Brain microvascular endothelial cell (primary cell): ENCODE measurements at regions not wholly inside any gene's neighbourhood (a gene's known extent, or its start where the extent isn't known, plus 50 kb on each side); places are given as distances from the start of the nearest gene placed in this dataset.

Source experiments
- DNase-seq: peaks from one replicate; pipeline ENCODE4 v3.0.0-alpha.2; 2020
- H3K27ac ChIP-seq: fragments of 250-450 bp; sonication (Bioruptor Pico); 2 replicates; pipeline ENCODE4 v1.5.1; 2020; ENCODE audit warnings: mild to moderate bottlenecking, moderate library complexity
- H3K27me3 ChIP-seq: fragments of 250-450 bp; sonication (Bioruptor Pico); replicated peaks from 2 replicates; pipeline ENCODE4 v1.5.1; 2020; ENCODE audit warnings: mild to moderate bottlenecking
- H3K36me3 ChIP-seq: fragments of 250-450 bp; sonication (Bioruptor Pico); replicated peaks from 2 replicates; pipeline ENCODE4 v1.5.1; 2020; ENCODE audit warnings: mild to moderate bottlenecking
- H3K4me3 ChIP-seq: 2 replicates; pipeline ENCODE4 v1.5.1; 2011; ENCODE audit warnings: low read depth, mild to moderate bottlenecking, control low read depth, low read length, moderate library complexity
- CTCF ChIP-seq: IDR thresholded peaks from 2 replicates; pipeline ENCODE4 v1.5.1; 2011; ENCODE audit warnings: low read depth, mild to moderate bottlenecking, moderate library complexity, low read length, control low read depth, inconsistent platforms; ENCODE audit errors: missing control alignments
- in situ Hi-C: cut with HindIII; loops from 2 replicates; pipeline ENCODE4 v1.10.0; 2017; ENCODE audit warnings: low sequenced_read_pairs, low pct_ligation_motif_present

GRCh38 chr3:21989341-21990042 lies 238.5 kb upstream of the ZNF385D start:
- in situ Hi-C loops = no loop called here
- Histone ChIP-seq H3K27ac (no peak overlapping the region), H3K4me3 (no peak overlapping the region), H3K27me3 (no peaks in the 10 kb centered on the region), H3K36me3 (no peaks in the 10 kb centered on the region)
- TF ChIP-seq CTCF = no peak
- no peak for DNase-seq

GRCh38 chr3:21991061-21991460 lies 240.1 kb upstream of the ZNF385D start:
- in situ Hi-C loops = no loop called here
- no peak for TF ChIP-seq CTCF
- Histone ChIP-seq H3K27me3 (no peaks in the 10 kb centered on the region), H3K4me3 (no peak overlapping the region), H3K36me3 (no peaks in the 10 kb centered on the region), H3K27ac (no peak overlapping the region)
- no peak for DNase-seq

- no peaks in the 10 kb centered on the region for H3K36me3 ChIP-seq
- no peaks in the 10 kb centered on the region for H3K27me3 ChIP-seq
- TF ChIP-seq CTCF = no peak
- no peak overlapping the region for H3K27ac ChIP-seq
- H3K4me3 ChIP-seq = no peak overlapping the region
- in situ Hi-C loops = no loop called here
- no peak for DNase-seq
Observed at GRCh38 chr3:21995079-21995607, 244.1 kb upstream of the ZNF385D start.

GRCh38 chr3:22007368-22007767 lies 256.4 kb upstream of the ZNF385D start:
- no peak for TF ChIP-seq CTCF
- H3K4me3 ChIP-seq = no peak overlapping the region
- in situ Hi-C loops = no loop called here
- no peak for DNase-seq
- no peak overlapping the region for H3K27ac ChIP-seq
- H3K27me3 ChIP-seq = no peaks in the 10 kb centered on the region
- H3K36me3 ChIP-seq = no peaks in the 10 kb centered on the region

GRCh38 chr3:22010997-22011396 lies 260.0 kb upstream of the ZNF385D start:
- H3K27ac ChIP-seq = no peak overlapping the region
- no peaks in the 10 kb centered on the region for H3K27me3 ChIP-seq
- DNase-seq = no peak
- no peak overlapping the region for H3K4me3 ChIP-seq
- no peak for TF ChIP-seq CTCF
- in situ Hi-C loops = no loop called here
- H3K36me3 ChIP-seq = no peaks in the 10 kb centered on the region

GRCh38 chr3:22012471-22012870 lies 261.5 kb upstream of the ZNF385D start:
- TF ChIP-seq CTCF = no peak

More at GRCh38 chr3:22012471-22012870, 261.5 kb upstream of the ZNF385D start:
- no peak for DNase-seq
- H3K4me3 ChIP-seq = no peak overlapping the region
- in situ Hi-C loops = no loop called here
- no peaks in the 10 kb centered on the region for H3K27me3 ChIP-seq
- no peak overlapping the region for H3K27ac ChIP-seq
- no peaks in the 10 kb centered on the region for H3K36me3 ChIP-seq
